AG04450 (cell line): ENCODE measurements at regions not wholly inside any gene's neighbourhood (a gene's known extent, or its start where the extent isn't known, plus 50 kb on each side); places are given as distances from the start of the nearest gene placed in this dataset.

Source experiments
- CTCF ChIA-PET: fragments of 300-600, 350-600 bp; formaldehyde crosslinking; extraction: SDS; loops from one replicate; lab custom pipeline; 2022; ENCODE audit warnings: antibody characterized with exemption, inconsistent platforms; lab: Charles Lee
- POLR2A ChIA-PET: fragments of 350-600 bp; formaldehyde crosslinking; extraction: SDS; loops from one replicate; lab custom pipeline; 2021; ENCODE audit warnings: antibody characterized with exemption, inconsistent platforms; lab: Yijun Ruan, JAX
- DNase-seq: peaks from one replicate; pipeline ENCODE4 v3.0.0-alpha.2; 2011; ENCODE audit warnings: low read depth, low spot score
- H3K27ac ChIP-seq: one replicate; pipeline ENCODE4 v1.5.1; 2012; ENCODE audit warnings: low read depth, low read length, control low read depth
- H3K27me3 ChIP-seq: one replicate; pipeline ENCODE4 v1.6.0; 2012; ENCODE audit warnings: low read length; ENCODE audit not compliant: control insufficient read depth, insufficient read depth
- H3K4me3 ChIP-seq: 2 replicates; pipeline ENCODE4 v1.5.1; 2011; ENCODE audit warnings: mild to moderate bottlenecking, low read depth, low read length, control low read depth
- H3K9me3 ChIP-seq: 2 replicates; pipeline ENCODE4 v1.5.1; 2012; ENCODE audit warnings: low read length; ENCODE audit not compliant: control insufficient read depth, insufficient read depth
- TF ChIP-seq, protein P1 (sequence below): IDR thresholded peaks from 2 replicates; pipeline ENCODE4 v1.5.1; 2011; ENCODE audit warnings: low read depth, low read length, control low read depth, inconsistent platforms

GRCh38 chr9:105846825-105847224 lies 152.5 kb downstream of the TMEM38B start:
- DNase-seq: no peak
- POLR2A ChIA-PET: no interaction called here
- no peak overlapping the region for H3K4me3 ChIP-seq
- no peak overlapping the region for H3K27ac ChIP-seq
- no peaks in the 10 kb centered on the region for H3K27me3 ChIP-seq
- TF ChIP-seq, protein P1, sequence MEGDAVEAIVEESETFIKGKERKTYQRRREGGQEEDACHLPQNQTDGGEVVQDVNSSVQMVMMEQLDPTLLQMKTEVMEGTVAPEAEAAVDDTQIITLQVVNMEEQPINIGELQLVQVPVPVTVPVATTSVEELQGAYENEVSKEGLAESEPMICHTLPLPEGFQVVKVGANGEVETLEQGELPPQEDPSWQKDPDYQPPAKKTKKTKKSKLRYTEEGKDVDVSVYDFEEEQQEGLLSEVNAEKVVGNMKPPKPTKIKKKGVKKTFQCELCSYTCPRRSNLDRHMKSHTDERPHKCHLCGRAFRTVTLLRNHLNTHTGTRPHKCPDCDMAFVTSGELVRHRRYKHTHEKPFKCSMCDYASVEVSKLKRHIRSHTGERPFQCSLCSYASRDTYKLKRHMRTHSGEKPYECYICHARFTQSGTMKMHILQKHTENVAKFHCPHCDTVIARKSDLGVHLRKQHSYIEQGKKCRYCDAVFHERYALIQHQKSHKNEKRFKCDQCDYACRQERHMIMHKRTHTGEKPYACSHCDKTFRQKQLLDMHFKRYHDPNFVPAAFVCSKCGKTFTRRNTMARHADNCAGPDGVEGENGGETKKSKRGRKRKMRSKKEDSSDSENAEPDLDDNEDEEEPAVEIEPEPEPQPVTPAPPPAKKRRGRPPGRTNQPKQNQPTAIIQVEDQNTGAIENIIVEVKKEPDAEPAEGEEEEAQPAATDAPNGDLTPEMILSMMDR: no peak
- CTCF ChIA-PET: no interaction called here
- no peaks in the 10 kb centered on the region for H3K9me3 ChIP-seq

DNA sequence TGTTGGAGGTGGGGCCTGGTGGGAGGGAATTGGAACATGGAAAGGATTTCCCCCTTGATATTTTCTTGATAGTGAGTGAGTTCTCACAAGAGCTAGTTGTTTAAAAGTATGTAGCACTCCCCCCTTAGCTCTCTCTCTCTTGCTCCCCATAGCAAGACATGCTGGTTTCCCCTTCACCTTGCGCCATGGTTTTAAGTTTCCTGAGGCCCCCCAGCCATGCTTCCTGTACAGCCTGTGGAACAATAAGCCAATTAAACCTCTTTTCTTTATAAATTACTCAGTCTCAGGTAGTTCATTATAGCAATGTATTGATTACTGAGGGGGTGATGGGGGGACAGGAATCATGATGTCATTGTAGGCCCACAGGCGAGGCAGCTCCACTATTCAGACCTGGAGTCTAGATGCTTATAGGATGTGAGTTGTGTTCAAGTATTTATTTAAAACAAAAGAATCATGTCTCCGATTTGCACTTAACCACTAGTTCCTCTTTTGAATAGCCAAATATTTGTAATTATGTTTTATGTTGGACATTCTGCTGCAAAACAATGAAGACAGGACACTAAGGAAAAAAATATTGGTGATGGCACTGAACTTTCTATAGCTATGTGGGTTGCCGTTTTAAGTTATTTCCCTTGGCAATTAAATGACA lies 156.6 kb downstream of the TMEM38B start:
- Histone ChIP-seq H3K4me3 (no peak overlapping the region), H3K27ac (no peak overlapping the region), H3K27me3 (no peaks in the 10 kb centered on the region), H3K9me3 (no peaks in the 10 kb centered on the region)
- DNase-seq: no peak
- CTCF ChIA-PET: interaction anchor here (1.5 to 4.1 kb wide), 2 partner anchors 8 to 11 kb away, joined by 4 to 25 read pairs; no protein-coding TSS in a partner anchor
- TF ChIP-seq, protein P1: no peak
- POLR2A ChIA-PET: no interaction called here

DNA sequence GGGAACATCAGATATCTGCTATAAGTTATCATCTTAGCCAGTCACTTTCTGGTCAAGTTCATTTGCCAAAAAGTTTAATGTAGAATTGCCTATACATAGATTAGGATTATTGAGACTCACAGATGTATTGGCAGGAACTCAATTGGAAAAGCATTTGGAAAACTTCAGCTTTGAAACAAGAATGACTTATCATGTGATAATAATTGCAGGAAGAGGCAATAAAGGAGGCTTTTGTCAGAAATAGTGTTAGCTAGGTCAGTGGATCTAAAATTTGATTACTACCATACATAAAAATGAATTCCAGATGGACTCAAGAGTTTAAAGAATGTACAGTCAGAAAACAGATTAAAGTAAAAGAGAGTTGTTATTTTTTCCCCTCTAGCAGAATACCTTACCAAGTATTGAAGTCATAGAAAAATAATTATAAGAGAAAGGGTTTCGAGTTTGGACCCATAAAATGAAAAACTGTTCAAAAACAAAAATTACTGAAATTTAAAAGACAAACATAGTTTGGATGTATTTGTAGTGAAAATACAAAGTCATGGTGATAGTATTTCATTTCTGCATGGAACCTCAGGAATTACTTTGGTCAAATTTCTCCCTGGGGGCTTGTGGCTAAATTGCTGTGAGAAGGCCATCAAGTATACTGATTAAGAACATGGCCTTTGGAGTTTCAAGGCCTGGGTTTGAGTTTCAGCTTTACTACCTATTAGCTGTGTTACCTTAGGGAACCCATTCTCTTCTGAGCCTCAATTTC lies 159.9 kb downstream of the TMEM38B start:
- Histone ChIP-seq H3K27ac (no peak overlapping the region), H3K4me3 (no peak overlapping the region), H3K27me3 (no peaks in the 10 kb centered on the region), H3K9me3 (no peaks in the 10 kb centered on the region)
- no peak for DNase-seq
- ChIA-PET CTCF (interaction anchor here (0.6 to 4.1 kb wide), 3 partner anchors 12 to 1726 kb away, joined by 4 to 25 read pairs (median 5); no protein-coding TSS in a partner anchor), POLR2A (no interaction called here)
- TF ChIP-seq, protein P1: no peak

DNA sequence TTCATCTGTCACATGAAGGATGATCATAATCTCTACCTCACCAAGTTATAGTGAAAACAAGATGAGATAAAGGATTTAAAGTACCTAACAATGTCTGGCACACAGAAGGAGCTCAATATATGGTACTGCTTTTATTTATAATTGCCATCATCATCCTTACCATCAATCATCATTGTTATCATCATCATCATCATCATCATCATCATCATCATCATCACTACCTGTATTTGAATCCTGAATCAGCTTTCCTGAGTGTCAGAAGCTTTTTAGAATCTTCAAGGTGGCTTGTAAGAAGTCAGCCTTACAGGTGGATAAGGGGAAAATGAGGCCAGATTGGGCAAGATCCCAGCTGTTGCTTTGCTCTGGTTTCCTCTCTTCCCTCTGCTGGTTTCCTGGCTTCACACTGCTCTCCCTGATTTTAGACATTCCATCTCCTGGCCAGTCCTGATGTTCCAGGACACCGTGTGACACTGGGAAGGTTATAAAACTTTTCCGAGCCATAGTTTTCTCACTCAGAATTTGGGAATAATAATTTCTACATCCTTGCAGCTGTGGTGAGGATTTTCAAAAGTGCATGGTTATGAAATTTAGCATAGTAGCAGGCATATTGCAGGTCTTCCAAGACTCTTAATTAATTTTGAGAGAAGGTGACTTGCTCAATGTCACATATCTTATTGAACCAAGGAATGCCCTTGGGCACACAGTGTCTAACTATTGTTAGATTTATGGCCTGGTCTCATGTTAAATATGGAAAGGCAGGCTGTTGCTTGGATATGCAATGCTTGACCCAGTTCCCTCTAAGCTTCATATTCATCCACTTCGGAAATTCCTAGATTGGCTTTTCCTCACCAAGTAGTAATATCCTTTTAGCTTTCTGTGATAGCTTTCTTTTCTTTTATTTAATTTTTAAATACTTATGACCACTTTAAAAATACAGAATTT lies 160.7 kb downstream of the TMEM38B start:
- no peak overlapping the region for H3K27ac ChIP-seq
- POLR2A ChIA-PET: no interaction called here

More for the DNA sequence above, 160.7 kb downstream of the TMEM38B start:
- no peak overlapping the region for H3K4me3 ChIP-seq
- TF ChIP-seq, protein P1: no peak
- no peaks in the 10 kb centered on the region for H3K9me3 ChIP-seq
- CTCF ChIA-PET: interaction anchor here (0.6 to 1.3 kb wide), 3 partner anchors 13 to 1725 kb away, joined by 4 to 6 read pairs (median 5); no protein-coding TSS in a partner anchor
- no peaks in the 10 kb centered on the region for H3K27me3 ChIP-seq
- DNase-seq: no peak
